Skin epidermis (tissue), 12 donors: ENCODE measurements at regions not wholly inside any gene's neighbourhood (a gene's known extent, or its start where the extent isn't known, plus 50 kb on each side); places are given as distances from the start of the nearest gene placed in this dataset.

ENCODE experiments used
- H3K27ac ChIP-seq, 21 experiments: fragments of 200-600 bp; sonication (generic) in 11 of 21; one replicate each; pipeline ENCODE4 v1.5.0; 2020; ENCODE audit warnings: mild to moderate bottlenecking in 3 of 21, inconsistent platforms in 2 of 21, moderate library complexity in 2 of 21
- H3K4me3 ChIP-seq, 7 experiments: fragments of 200-600 bp; sonication (generic) in 2 of 7; one replicate each; pipeline ENCODE4 v1.5.0; 2020; ENCODE audit warnings: inconsistent platforms in 2 of 7, mild to moderate bottlenecking in 2 of 7, moderate library complexity in 1 of 7

GRCh38 chr14:34119107-34119858 is 168.4 kb upstream of the EGLN3 start:
- Histone ChIP-seq H3K4me3 (no peak overlapping the region), H3K27ac (no peak overlapping the region)

DNA sequence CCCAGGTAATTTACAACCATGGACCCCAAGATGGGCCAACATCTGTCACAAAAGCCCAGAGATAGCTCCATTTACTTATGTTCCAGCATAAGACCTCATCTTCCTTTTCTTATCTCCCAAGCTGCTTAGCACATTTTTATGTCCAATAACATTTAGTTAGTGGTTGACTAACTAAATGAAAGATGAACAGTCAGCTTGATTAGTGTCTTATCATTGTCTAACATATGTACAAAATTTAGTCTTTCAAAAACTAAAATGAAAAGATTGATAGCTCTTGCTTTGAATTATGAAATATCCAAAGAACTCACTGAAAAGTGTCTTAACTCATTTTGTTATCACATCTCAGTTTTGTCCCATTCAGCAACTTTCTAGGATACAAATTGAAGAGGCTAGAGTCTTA is 163.1 kb upstream of the EGLN3 start:
- no peak overlapping the region for H3K27ac ChIP-seq
- H3K4me3 ChIP-seq: no peak overlapping the region

DNA sequence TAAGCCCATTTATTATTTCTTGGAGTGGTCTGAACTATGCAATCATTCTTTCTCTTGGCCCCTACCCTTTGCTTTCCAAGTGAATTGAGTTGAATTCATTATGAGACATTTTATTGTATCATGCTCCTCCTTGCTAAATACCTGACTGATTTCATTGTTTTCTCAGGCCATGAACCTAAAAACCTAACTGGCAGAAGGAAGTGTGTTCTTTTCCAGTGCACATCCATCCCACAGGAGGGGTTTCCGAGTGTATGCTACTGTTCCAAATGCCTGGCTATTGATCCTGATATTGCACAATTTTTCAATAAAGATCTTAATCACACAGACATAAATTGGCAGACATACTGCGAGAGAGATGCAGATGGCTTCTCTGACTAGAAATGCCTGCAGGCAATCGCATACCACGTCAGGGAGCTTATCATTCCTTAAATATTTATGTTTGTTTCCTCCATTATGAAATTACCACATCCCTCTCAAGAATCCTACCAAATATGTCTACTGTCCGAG is 162.2 kb upstream of the EGLN3 start:
- Histone ChIP-seq H3K27ac (peak overlapping the region in 1 of 21 experiments; percentile 56), H3K4me3 (no peak overlapping the region)

DNA sequence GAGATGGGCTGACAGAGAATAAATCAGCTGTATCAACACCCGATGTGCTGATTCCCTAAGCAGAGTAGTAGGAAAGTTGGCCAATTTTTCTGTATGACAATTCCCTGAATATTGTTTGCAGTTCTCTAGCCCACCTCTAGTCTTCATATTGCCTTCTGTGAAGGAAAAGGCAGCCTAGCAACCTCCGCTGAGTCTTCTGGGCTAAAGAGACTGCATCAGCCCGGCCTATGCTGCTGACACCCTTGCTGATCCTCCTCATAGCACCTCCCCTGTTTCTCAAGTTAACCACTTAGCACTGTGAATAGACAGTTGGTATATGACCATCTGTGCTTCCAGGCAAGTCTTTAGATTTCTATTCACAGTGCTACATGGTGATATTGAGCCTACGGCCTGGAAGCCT is 161.1 kb upstream of the EGLN3 start:
- peak overlapping the region in 2 of 21 experiments; percentile 44 to 56 for H3K27ac ChIP-seq

DNA sequence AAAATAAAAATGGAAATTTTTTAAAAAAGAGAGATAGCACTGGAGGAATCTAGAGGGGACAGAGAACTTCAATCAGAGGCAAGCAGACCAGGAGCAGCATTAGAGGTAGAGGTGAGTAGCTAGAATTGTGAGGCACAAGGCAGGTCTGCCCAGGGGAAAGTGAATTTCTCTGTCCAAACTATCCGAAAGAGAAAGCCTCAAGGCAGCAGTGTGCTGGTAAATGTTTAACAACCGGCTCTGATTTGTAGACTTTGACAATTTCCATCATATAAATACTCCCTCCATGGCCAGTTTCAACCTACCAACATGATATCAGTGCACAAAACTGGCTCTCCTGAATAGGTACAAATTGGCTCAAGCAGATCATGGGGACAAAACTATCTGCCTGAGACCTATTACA is 160.6 kb upstream of the EGLN3 start:
- H3K4me3 ChIP-seq: no peak overlapping the region
- H3K27ac ChIP-seq: peak overlapping the region in 1 of 21 experiments; percentile 56

More for the DNA sequence above, 161.1 kb upstream of the EGLN3 start:
- no peak overlapping the region for H3K4me3 ChIP-seq

DNA sequence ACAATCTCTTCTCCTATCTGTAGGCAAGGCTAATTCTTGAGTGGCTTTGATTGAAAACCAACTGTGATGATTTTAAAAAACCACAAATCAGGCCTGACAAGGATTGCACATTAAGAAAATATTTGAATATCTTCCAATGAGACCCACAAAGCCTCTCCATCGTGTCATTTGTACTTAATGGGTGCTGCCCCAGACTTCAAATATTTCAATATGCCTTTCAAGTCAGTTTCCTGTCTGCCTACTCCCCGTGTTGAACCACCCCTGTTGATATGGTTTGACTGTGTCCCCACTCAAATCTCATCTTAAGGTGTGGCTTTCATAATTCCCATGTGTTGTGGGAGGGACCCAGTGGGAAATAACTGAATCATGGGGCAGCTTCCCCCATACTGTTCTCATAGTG is 159.7 kb upstream of the EGLN3 start:
- H3K4me3 ChIP-seq: no peak overlapping the region
- no peak overlapping the region for H3K27ac ChIP-seq

GRCh38 chr14:34107441-34107840 is 156.6 kb upstream of the EGLN3 start:
- no peak overlapping the region for H3K4me3 ChIP-seq
- H3K27ac ChIP-seq: no peak overlapping the region

DNA sequence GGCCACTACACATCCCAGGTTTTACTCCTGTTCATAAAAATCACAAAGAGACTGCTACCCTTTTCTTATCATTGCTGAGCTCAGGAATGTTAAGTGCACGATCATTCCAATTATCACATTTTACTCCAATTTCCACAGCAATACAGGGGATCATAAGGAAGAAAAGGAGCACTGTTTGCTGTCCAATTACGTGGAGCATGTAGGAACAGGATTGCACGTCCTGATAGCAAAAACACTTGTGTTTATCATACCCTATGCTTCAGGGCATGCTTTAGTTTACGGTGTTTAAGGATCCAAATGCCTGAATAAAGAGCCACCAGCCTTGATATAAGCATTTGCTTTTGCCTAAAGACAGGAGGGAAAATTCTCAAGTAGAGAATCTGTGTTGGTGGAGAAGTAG is 155.4 kb upstream of the EGLN3 start:
- Histone ChIP-seq H3K27ac (no peak overlapping the region), H3K4me3 (no peak overlapping the region)

GRCh38 chr14:34104489-34105397 is 153.9 kb upstream of the EGLN3 start:
- H3K27ac ChIP-seq: no peak overlapping the region
- no peak overlapping the region for H3K4me3 ChIP-seq

GRCh38 chr14:34103176-34103575 is 152.3 kb upstream of the EGLN3 start:
- Histone ChIP-seq H3K4me3 (no peak overlapping the region), H3K27ac (no peak overlapping the region)

DNA sequence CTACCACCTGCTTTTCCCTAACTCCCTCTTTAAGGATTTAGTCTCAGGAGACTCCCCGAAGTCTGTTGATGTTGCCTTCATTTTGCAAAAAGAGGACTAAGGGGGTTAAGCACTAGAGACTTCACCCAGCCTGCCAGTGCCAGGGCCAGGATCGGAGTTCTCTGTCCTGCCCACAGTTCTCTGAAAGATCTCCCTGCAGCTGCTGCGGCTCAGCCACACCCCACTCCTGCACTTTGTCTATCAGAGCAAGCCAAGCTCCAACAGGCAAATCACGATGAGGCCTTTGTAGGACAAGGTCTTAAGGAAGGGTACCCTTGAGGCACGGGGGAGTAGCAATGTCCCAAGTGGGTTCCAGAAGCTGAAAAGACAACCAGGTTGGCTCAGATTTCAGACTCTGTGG is 148.8 kb upstream of the EGLN3 start:
- H3K4me3 ChIP-seq: no peak overlapping the region
- H3K27ac ChIP-seq: peak overlapping the region in 6 of 21 experiments; percentile 4 to 72 (median 36)

DNA sequence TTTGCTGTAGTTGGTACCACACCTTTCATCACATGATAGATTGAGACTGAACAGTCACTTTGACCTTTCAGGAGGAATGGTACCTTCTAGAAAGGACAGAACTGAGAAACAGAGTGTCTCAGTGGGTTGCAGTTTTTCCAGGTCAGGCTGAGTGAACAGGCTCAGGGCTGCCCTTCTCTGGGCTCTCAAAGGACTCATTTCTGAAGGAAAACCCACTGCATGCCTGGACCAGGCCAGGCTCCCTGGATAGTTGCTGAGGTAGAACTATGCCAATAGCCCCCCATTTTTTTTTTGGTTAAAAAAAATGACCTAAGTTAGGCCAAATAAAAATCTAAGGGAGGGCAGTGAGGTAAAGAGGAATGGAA is 148.1 kb upstream of the EGLN3 start:
- peak overlapping the region in 14 of 21 experiments; percentile 4 to 72 (median 36) for H3K27ac ChIP-seq

DNA sequence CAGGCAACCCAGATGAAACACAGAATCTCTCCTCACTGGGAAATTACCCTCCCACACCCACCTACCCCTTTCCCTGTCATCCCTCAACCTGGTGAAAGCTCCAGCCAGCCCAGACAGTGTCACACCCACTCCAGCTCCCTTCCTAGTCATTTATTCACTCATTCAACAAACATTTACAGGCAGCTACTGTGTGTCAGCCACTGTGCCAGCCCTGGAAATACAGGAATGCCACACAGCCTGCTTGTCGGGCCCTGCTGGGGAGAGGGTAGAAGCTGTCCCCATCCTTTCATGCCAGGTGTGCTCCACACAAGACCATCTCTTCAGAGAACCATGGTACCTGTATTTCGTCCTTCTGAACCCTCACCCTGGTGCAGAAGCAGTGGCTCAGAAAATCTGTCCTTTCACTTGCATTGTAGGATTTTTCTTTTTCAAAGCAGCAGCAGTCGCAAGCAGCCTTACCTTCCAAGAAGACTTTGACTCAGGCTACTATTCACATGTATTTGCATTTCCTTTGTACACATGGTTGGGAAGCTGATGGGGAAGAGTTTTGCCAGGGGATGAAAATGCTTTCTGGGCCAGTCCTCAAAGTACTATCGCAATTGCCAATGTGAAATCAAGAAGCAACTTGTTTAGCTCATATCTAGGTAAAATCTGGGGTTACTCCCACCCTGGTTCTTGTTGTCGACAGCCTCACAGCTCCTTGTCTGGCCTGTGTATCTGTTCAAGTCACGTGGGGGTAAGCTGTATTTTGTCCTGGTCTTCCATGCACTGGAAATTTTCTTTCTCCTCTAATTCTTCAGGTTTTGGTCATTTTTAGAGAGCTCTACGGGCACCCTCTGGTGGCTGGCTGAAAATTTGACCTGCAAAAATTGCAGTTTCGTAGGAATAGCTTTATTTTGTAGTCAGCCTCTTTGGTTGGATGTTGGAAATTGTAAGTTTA is 147.4 kb upstream of the EGLN3 start:
- Histone ChIP-seq H3K27ac (peak overlapping the region in 16 of 21 experiments; percentile 2 to 72 (median 51)), H3K4me3 (no peak overlapping the region)

More for the DNA sequence above, 148.1 kb upstream of the EGLN3 start:
- no peak overlapping the region for H3K4me3 ChIP-seq

GRCh38 chr14:34097644-34098043 is 146.8 kb upstream of the EGLN3 start:
- Histone ChIP-seq H3K27ac (peak overlapping the region in 13 of 21 experiments; percentile 2 to 72 (median 51)), H3K4me3 (no peak overlapping the region)

GRCh38 chr14:34094384-34094783 is 143.5 kb upstream of the EGLN3 start:
- H3K4me3 ChIP-seq: no peak overlapping the region
- no peak overlapping the region for H3K27ac ChIP-seq

DNA sequence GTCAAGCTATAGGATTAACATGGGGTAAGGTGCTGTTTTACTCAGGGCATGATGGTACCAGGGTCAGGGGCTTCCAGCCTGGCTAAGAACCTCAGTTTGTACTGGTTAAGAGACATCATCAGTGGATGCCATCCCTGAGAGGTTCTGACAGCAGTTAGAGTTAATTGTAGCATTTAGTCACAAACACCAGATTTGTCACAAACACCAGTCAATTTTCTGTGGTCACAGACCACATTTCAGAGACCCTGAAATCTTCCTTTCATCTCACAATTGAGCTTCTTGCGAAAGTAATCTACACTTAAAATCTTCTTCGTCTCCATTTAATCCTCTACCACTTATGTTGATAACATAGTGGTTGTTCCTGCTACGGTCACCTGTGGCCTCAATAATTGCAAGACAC is 143.0 kb upstream of the EGLN3 start:
- no peak overlapping the region for H3K4me3 ChIP-seq
- H3K27ac ChIP-seq: no peak overlapping the region

DNA sequence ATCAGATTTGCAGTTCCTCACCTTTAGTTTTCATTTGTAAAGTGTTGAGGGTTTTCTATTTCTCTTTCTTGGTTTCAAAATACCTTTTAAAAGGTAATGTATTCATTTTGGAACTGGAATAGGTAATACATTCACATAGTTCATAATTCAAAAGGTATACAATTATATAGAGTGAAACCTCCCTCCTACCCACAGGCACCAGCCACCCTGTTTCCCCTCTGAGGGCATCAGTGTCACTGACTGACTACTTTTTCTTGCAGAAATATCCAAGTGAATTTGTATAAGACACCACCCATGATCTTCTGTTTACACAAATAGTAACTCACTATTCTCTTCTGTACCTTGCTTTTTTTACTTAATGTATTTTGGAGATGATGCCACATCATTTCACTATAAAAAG is 139.6 kb upstream of the EGLN3 start:
- Histone ChIP-seq H3K27ac (no peak overlapping the region), H3K4me3 (no peak overlapping the region)

- H3K4me3 ChIP-seq: no peak overlapping the region
- no peak overlapping the region for H3K27ac ChIP-seq
These were observed 138.0 kb upstream of the EGLN3 start for GRCh38 chr14:34088914-34089313.

DNA sequence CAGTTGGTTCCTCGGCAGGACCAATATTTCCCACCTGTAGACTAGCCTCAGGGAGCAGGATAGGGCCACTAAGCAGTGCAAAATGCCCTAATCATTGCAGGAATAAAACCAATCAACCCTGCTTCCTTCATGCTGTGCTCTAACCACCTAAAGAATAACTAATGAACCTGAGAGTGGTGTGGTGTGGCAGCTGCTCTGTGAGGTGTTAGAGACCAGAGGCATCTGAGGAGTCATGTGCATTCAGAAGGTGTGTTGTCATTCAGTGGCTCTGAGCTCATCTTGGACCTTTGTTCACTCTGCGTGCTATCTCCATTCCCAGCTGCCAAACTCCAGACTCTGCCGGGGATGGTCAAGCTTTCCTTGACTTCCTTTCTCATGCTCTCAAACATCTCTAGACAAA is 136.7 kb upstream of the EGLN3 start:
- Histone ChIP-seq H3K27ac (no peak overlapping the region), H3K4me3 (no peak overlapping the region)
